Testis (tissue), 2 donors: ENCODE measurements at regions not wholly inside any gene's neighbourhood (a gene's known extent, or its start where the extent isn't known, plus 50 kb on each side); places are given as distances from the start of the nearest gene placed in this dataset.

ENCODE experiments used
- DNase-seq: peaks from one replicate; pipeline ENCODE4 v3.0.0-alpha.2; 2019
- H3K27ac ChIP-seq, 2 donors: fragments of 200-600 bp; sonication (generic); one replicate each; pipeline ENCODE4 v1.5.1; 2019
- H3K27me3 ChIP-seq: fragments of 200-600 bp; sonication (generic); one replicate; pipeline ENCODE4 v1.5.1; 2019
- H3K36me3 ChIP-seq: fragments of 200-600 bp; sonication (generic); one replicate; pipeline ENCODE4 v1.5.1; 2017; ENCODE audit warnings: low read depth; ENCODE audit errors: missing control alignments
- H3K4me1 ChIP-seq: fragments of 200-600 bp; sonication (generic); one replicate; pipeline ENCODE4 v1.5.1; 2019
- H3K4me3 ChIP-seq, 2 donors: fragments of 200-600 bp; sonication (generic); one replicate each; pipeline ENCODE4 v1.5.1; 2017 to 2019
- H3K9me3 ChIP-seq: fragments of 200-600 bp; sonication (generic); one replicate; pipeline ENCODE4 v1.5.1; 2017
- POLR2A ChIP-seq: fragments of 450-650 bp; IDR thresholded peaks from one replicate; pipeline ENCODE4 v1.6.1; 2017; ENCODE audit warnings: antibody characterized with exemption, mild to moderate bottlenecking, moderate library complexity
- WGBS, 2 donors: methylation state at CpG; one replicate each; pipeline ENCODE4 v1.1.5; 2018; 5-methylcytosine and 5-hydroxymethylcytosine counted together
- intact Hi-C: fragments of 100-400 bp; cut with DNase I; formaldehyde crosslinking; loops from one replicate; pipeline ENCODE4 v1.15.1; 2023; ENCODE audit warnings: low total_unique reads
- TF ChIP-seq, protein P1 (sequence below), 3 experiments: fragments of 450-650 bp in 2 of 3; fragments of 200-600 bp in 1 of 3; sonication (generic) in 1 of 3; IDR thresholded peaks; one replicate each; pipeline ENCODE4 v1.5.1; 2016 to 2019; ENCODE audit warnings: antibody characterized with exemption in 3 of 3, mild to moderate bottlenecking in 2 of 3, moderate library complexity in 1 of 3

DNA sequence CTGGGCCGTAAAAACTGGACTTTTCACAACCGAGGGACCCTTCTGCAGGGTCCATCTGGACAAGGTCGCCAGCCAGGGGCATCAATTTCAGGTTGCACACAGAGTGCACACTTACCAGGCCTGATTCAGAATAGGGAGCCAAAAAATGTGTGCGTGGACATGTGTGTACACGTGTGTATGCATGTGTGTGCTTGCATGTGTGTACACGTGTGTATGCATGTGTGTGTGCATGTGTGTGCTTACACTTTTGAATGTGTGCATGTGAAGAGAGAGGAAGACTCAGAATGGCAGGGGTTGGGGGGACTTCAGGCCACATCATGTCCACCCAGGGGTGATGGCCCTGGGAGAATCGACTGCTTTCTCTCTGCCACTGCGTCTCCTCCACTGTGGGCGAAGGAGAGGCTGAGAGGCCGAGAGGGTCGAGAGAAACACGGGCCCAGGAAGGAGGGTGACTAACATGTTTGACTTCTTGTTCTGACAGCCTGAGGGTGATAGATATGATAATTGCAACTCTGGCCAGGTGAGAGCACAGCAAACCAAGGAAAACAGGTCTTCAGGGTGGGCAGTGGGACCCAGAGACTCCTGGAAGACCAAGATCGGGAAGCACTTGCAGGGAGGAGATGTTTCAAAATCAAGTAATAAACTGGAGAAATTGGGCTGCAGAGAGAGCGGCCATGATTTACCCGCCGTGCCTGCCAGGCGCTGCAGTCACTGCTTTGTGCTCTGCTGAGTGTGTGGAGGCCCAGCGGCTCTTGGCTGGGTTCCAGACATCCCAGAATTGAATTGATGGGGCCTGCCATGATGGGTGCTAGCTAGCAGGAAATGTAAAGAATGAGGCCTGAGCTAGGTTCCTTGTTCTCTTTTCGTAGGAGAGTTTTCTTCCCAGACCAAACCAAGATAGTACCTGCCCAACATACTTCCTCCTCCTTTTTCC lies 310.8 kb downstream of the QKI start:
- TF ChIP-seq, protein P1, sequence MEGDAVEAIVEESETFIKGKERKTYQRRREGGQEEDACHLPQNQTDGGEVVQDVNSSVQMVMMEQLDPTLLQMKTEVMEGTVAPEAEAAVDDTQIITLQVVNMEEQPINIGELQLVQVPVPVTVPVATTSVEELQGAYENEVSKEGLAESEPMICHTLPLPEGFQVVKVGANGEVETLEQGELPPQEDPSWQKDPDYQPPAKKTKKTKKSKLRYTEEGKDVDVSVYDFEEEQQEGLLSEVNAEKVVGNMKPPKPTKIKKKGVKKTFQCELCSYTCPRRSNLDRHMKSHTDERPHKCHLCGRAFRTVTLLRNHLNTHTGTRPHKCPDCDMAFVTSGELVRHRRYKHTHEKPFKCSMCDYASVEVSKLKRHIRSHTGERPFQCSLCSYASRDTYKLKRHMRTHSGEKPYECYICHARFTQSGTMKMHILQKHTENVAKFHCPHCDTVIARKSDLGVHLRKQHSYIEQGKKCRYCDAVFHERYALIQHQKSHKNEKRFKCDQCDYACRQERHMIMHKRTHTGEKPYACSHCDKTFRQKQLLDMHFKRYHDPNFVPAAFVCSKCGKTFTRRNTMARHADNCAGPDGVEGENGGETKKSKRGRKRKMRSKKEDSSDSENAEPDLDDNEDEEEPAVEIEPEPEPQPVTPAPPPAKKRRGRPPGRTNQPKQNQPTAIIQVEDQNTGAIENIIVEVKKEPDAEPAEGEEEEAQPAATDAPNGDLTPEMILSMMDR (IDR thresholded peaks at IDR 0.05), result no peak
- no peak for TF ChIP-seq POLR2A
- no peaks in the 10 kb centered on the region for H3K27me3 ChIP-seq
- H3K4me1 ChIP-seq, result no peaks in the 10 kb centered on the region
- no peak overlapping the region for H3K27ac ChIP-seq
- DNase-seq, result no peak
- H3K4me3 ChIP-seq, result no peak overlapping the region
- H3K9me3 ChIP-seq, result no peaks in the 10 kb centered on the region
- intact Hi-C loops, result no loop called here
- H3K36me3 ChIP-seq, result no peaks in the 10 kb centered on the region
- 90% methylated on average over 19 of the region's 19 CpGs for WGBS, 2 donors

GRCh38 chr6:163724196-163724595 lies 309.7 kb downstream of the QKI start:
- 78 to 90% methylated on average over 8 of the region's 8 CpGs for WGBS, 2 donors
- no peak overlapping the region for H3K4me3 ChIP-seq
- no peaks in the 10 kb centered on the region for H3K36me3 ChIP-seq
- DNase-seq, result no peak
- intact Hi-C loops, result no loop called here
- H3K9me3 ChIP-seq, result no peaks in the 10 kb centered on the region
- TF ChIP-seq POLR2A, result no peak
- TF ChIP-seq, protein P1 (IDR thresholded peaks at IDR 0.05), result no peak
- no peaks in the 10 kb centered on the region for H3K4me1 ChIP-seq
- H3K27ac ChIP-seq, result no peak overlapping the region
- H3K27me3 ChIP-seq, result no peaks in the 10 kb centered on the region

GRCh38 chr6:163723759-163724158 lies 309.2 kb downstream of the QKI start:
- Histone ChIP-seq H3K27me3 (no peaks in the 10 kb centered on the region), H3K4me1 (no peaks in the 10 kb centered on the region), H3K27ac (no peak overlapping the region), H3K36me3 (no peaks in the 10 kb centered on the region), H3K9me3 (no peaks in the 10 kb centered on the region), H3K4me3 (no peak overlapping the region)
- TF ChIP-seq, protein P1 (IDR thresholded peaks at IDR 0.05), result no peak
- no peak for TF ChIP-seq POLR2A
- intact Hi-C loops, result no loop called here
- DNase-seq, result no peak
- 91 to 95% methylated on average over 8 of the region's 8 CpGs for WGBS, 2 donors

DNA sequence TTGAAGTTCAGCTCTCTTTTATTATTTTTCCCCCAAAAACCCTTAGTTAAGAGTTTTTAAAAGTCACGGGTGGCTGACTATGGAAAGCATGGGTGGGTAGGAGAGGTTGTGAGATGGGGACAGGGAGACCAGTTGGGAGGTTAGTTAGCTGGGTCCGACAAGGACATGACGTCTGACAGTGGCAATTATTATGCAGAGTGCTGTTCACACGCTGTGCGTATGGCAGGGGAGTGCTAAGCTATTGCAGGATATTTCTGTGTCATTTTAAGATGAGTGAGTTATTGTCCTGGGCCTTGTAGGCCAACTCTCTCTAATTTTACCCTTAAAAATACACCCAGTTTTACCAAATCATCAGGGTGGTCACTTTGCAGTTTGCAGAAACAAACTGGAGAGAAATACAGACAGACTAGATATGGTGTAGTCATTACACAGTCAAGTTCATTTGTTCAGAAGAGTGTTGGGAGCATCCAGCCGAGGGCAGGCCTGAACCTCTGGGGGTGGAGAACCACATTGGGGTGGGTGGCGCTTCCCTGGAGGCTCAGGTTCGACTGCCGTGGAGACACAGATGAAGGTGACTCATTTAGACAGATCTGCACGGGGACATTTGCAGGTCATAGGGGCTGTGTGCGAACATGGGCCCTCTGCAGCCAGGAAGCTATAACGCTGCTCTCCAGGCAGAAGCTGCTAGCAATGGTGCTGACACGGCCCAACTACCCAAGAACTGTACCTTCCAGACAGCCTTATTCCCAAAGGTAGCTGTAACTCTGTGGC lies 307.6 kb downstream of the QKI start:
- no peak for DNase-seq
- intact Hi-C loops, result no loop called here
- no peaks in the 10 kb centered on the region for H3K4me1 ChIP-seq
- H3K27ac ChIP-seq, result no peak overlapping the region
- no peak overlapping the region for H3K4me3 ChIP-seq
- no peaks in the 10 kb centered on the region for H3K9me3 ChIP-seq
- no peak for TF ChIP-seq POLR2A
- TF ChIP-seq, protein P1 (IDR thresholded peaks at IDR 0.05), result no peak
- 89 to 91% methylated on average over 11 to 13 of the region's 13 CpGs for WGBS, 2 donors
- H3K36me3 ChIP-seq, result no peaks in the 10 kb centered on the region
- no peaks in the 10 kb centered on the region for H3K27me3 ChIP-seq
